Activated CD8-positive, alpha-beta T cell treated with anti-CD3 and anti-CD28 coated beads, Interleukin-2, amount 10 ng/mL, durations not matched to agents 7 days and 5 days (primary cell): ENCODE measurements at regions not wholly inside any gene's neighbourhood (a gene's known extent, or its start where the extent isn't known, plus 50 kb on each side); places are given as distances from the start of the nearest gene placed in this dataset.

Experiments used
- ATAC-seq: fragments of 150-1000 bp; cut with Tn5 transposase; one replicate; pipeline ENCODE4 v1.10.0; 2021; ENCODE audit warnings: moderate library complexity
- CTCF ChIA-PET: fragments of 350-600 bp; sonication (Branson Sonifier 250); formaldehyde crosslinking; loops from one replicate; lab custom pipeline; 2021; ENCODE audit warnings: antibody characterized with exemption; lab: Charles Lee
- POLR2A ChIA-PET: fragments of 350-600 bp; sonication (Branson Sonifier 250); formaldehyde crosslinking; loops from one replicate; lab custom pipeline; 2021; ENCODE audit warnings: antibody characterized with exemption; lab: Charles Lee
- DNase-seq: peaks from one replicate; pipeline ENCODE4 v3.0.0-alpha.2; 2020
- H3K27ac Mint-ChIP-seq: one replicate; pipeline ENCODE4 v1.8.0; 2021; ENCODE audit warnings: mild to moderate bottlenecking, mixed read lengths
- H3K27me3 Mint-ChIP-seq: one replicate; pipeline ENCODE4 v1.8.0; 2021; ENCODE audit warnings: low read depth, mixed read lengths
- H3K36me3 Mint-ChIP-seq: one replicate; pipeline ENCODE4 v1.8.0; 2021; ENCODE audit warnings: low read depth, mixed read lengths
- H3K4me1 Mint-ChIP-seq: one replicate; pipeline ENCODE4 v1.8.0; 2021; ENCODE audit warnings: low read depth, mixed read lengths
- H3K4me3 Mint-ChIP-seq: one replicate; pipeline ENCODE4 v1.8.0; 2021; ENCODE audit warnings: mild to moderate bottlenecking, mixed read lengths
- H3K9me3 Mint-ChIP-seq: one replicate; pipeline ENCODE4 v1.8.0; 2022; ENCODE audit warnings: mixed read lengths; ENCODE audit not compliant: insufficient read depth

DNA sequence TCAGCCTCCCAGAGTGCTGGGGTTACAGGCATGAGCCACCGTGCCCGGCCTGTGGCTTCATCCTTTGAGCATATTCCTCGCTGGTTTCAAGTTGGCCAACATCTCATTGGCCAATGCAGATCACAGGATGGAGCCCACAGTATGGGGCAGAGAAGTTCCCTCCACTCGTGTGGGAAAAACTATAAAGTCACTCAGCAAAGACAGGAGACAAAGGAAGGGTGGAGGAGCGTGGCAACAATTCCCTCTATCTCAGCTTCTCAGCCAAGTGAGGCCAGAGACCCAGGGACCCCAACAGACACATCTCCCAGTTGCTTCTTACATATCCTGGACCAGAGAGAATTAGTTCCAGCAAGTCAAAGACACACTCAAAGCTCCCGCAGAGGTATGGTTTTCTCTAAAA, 184.6 kb upstream of the SOX1 start:
- POLR2A ChIA-PET, result no interaction called here
- no peaks in the 10 kb centered on the region for H3K4me1 Mint-ChIP-seq
- ATAC-seq (no peak), DNase-seq (no peak)
- no peak overlapping the region for H3K27ac Mint-ChIP-seq
- CTCF ChIA-PET, result no interaction called here
- no peaks in the 10 kb centered on the region for H3K27me3 Mint-ChIP-seq
- H3K4me3 Mint-ChIP-seq, result no peak overlapping the region
- H3K36me3 Mint-ChIP-seq, result no peaks in the 10 kb centered on the region
- no peaks in the 10 kb centered on the region for H3K9me3 Mint-ChIP-seq

- Mint-ChIP-seq H3K9me3 (no peaks in the 10 kb centered on the region), H3K27me3 (no peaks in the 10 kb centered on the region), H3K27ac (no peak overlapping the region), H3K36me3 (no peaks in the 10 kb centered on the region), H3K4me1 (no peaks in the 10 kb centered on the region), H3K4me3 (no peak overlapping the region)
- DNase-seq (no peak), ATAC-seq (no peak)
- ChIA-PET POLR2A (no interaction called here), CTCF (no interaction called here)
Measured at GRCh38 chr13:111883571-111884343, 183.2 kb upstream of the SOX1 start.

GRCh38 chr13:111886217-111886945, 180.6 kb upstream of the SOX1 start:
- no peak overlapping the region for H3K4me3 Mint-ChIP-seq
- DNase-seq (no peak), ATAC-seq (no peak)
- POLR2A ChIA-PET, result interaction anchor here (0.8 kb wide), 1 partner anchor 14 kb away, joined by 4 read pairs; no protein-coding TSS in a partner anchor
- no peaks in the 10 kb centered on the region for H3K27me3 Mint-ChIP-seq
- CTCF ChIA-PET, result no interaction called here
- H3K36me3 Mint-ChIP-seq, result no peaks in the 10 kb centered on the region
- H3K27ac Mint-ChIP-seq, result no peak overlapping the region
- H3K9me3 Mint-ChIP-seq, result no peaks in the 10 kb centered on the region
- H3K4me1 Mint-ChIP-seq, result no peaks in the 10 kb centered on the region

DNA sequence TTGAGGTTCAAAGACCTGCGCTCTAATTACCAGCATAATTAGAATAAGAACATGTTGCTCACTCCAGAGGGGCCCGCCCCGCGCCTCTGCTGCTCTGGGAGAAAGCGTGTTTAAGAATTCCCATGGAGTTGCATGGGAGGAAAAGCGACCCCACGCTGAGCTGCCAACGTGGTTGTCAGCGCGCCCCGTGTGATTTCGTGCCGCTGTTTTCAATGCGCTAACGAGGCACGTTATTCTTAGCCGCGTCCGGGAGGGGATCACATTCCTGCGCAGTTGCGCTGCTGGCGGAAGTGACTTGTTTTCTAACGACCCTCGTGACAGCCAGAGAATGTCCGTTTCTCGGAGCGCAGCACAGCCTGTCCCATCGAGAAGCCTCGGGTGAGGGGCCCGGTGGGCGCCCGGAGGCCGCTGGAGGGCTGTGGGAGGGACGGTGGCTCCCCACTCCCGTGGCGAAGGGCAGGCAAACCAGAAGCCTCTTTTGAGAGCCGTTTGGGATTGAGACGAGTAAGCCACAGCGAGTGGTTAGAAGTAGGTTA, 173.8 kb upstream of the SOX1 start:
- peaks cover 20% of the 10 kb centered on the region for H3K27me3 Mint-ChIP-seq
- no peaks in the 10 kb centered on the region for H3K36me3 Mint-ChIP-seq
- ChIA-PET CTCF (no interaction called here), POLR2A (no interaction called here)
- no peaks in the 10 kb centered on the region for H3K9me3 Mint-ChIP-seq
- H3K4me3 Mint-ChIP-seq, result no peak overlapping the region
- no peak overlapping the region for H3K27ac Mint-ChIP-seq
- peak; percentile 15 for DNase-seq
- no peaks in the 10 kb centered on the region for H3K4me1 Mint-ChIP-seq
- ATAC-seq, result no peak

- H3K27me3 Mint-ChIP-seq, result peaks cover 20% of the 10 kb centered on the region
- no peaks in the 10 kb centered on the region for H3K4me1 Mint-ChIP-seq
- ChIA-PET POLR2A (no interaction called here), CTCF (no interaction called here)
- H3K9me3 Mint-ChIP-seq, result no peaks in the 10 kb centered on the region
- DNase-seq (peak; percentile 3), ATAC-seq (no peak)
- no peak overlapping the region for H3K4me3 Mint-ChIP-seq
- H3K27ac Mint-ChIP-seq, result no peak overlapping the region
- H3K36me3 Mint-ChIP-seq, result no peaks in the 10 kb centered on the region
Measured at GRCh38 chr13:111893607-111894443, 173.1 kb upstream of the SOX1 start.

DNA sequence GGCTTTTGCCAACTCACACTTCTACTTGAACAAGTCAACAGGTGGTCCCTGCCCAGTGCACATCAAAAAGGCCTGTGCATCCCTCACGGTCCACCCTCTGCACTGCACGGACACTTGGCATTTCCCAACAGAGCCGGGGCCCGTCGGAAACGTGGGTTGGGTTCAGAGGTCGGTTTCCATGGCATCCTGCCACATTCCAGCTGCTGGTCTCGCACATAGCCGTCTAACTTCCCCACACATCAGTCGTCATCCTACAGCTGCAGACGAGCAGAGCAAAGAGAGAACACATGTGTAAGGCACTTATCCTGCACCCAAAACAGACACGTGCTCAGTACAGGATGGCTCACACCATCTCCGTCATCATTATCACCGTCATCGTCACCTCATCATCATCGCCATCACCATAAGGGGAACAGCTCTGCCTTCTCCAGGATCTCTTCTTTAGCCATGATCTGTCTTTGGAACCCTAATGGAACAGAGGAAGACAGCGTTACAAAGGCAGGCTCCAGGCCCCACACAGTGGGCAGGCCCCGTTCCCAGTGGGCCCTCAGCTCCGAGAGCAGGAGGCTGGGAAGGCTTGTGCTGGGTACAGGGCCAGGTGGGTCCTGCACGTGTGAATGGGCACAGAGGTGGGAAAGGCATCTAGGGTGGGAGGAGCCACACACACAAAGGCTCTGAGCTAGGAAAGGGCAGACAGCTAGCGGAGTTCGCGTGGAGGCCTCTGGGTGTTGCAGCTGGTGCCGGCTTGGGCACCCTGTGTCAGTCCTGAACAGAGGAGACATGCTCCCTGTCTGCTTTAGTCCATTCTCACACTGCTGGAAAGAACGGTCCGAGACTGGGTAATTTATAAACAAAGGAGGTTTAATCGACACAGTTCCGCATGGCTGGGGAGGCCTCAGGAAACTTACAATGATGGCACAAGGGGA, 170.8 kb upstream of the SOX1 start:
- Mint-ChIP-seq H3K4me3 (no peak overlapping the region), H3K4me1 (no peaks in the 10 kb centered on the region), H3K27ac (no peak overlapping the region), H3K27me3 (peaks cover 20% of the 10 kb centered on the region), H3K36me3 (no peaks in the 10 kb centered on the region), H3K9me3 (no peaks in the 10 kb centered on the region)
- ATAC-seq (no peak), DNase-seq (no peak)
- ChIA-PET POLR2A (no interaction called here), CTCF (no interaction called here)

DNA sequence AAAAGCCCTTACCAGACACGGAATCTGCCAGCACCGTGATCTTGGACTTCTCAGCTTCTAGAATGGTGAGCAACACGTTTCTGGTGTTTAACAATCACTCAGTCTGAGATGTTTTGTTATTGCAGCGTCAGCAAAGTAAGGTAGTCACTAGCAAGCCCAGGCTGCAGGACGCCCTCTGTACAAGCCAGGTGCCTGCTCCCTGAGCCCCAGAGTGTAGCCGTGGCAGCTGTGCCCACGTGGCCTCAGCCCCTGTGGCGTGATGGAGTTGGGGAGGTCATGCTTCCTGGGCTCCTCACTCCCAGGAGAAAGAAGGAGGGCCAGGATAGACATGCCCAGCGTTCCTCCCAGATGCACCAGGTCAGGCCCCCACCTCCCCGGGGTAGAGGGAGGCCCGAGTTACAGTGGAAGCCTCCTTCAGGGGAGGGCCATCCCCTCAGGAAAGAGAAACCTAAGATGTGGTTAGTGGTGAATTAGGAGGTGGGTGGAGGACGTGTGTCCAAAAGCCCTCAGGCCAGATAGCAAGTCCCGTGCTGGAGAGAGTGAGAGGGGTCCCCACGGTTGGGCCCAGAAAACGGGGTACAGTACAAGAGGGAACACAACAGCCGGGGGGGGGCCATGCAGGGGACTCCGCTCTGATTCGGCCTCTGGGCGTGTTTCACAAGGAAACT, 169.6 kb upstream of the SOX1 start:
- ChIA-PET CTCF (no interaction called here), POLR2A (no interaction called here)
- H3K27me3 Mint-ChIP-seq, result peaks cover 16% of the 10 kb centered on the region
- no peak overlapping the region for H3K4me3 Mint-ChIP-seq
- no peaks in the 10 kb centered on the region for H3K36me3 Mint-ChIP-seq
- H3K9me3 Mint-ChIP-seq, result no peaks in the 10 kb centered on the region
- ATAC-seq (no peak), DNase-seq (no peak)
- H3K4me1 Mint-ChIP-seq, result no peaks in the 10 kb centered on the region
- no peak overlapping the region for H3K27ac Mint-ChIP-seq

DNA sequence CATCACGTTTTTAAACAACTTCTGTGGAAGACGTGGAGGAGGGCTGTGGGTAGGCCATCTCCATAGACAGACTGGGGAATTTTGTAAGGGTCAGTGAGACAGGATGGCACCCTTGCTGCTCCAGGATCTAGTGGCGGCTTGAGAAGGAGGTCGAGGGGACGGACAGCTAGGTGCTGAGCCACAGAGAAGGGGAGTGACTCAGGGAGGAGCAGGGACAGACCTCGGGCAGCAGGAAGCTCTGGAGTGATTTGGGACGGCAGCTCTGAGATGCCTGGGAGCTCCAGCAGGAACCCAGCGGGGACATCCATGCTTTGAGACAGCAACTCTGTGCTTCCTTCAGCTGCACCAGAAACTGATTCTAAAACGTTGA, 169.1 kb upstream of the SOX1 start:
- DNase-seq (no peak), ATAC-seq (no peak)
- POLR2A ChIA-PET, result no interaction called here
- CTCF ChIA-PET, result no interaction called here
- no peaks in the 10 kb centered on the region for H3K9me3 Mint-ChIP-seq
- H3K4me1 Mint-ChIP-seq, result no peaks in the 10 kb centered on the region
- H3K4me3 Mint-ChIP-seq, result no peak overlapping the region
- H3K27me3 Mint-ChIP-seq, result peaks cover 11% of the 10 kb centered on the region
- no peaks in the 10 kb centered on the region for H3K36me3 Mint-ChIP-seq
- no peak overlapping the region for H3K27ac Mint-ChIP-seq

- H3K27me3 Mint-ChIP-seq, result no peaks in the 10 kb centered on the region
- no peak for DNase-seq
- no peaks in the 10 kb centered on the region for H3K4me1 Mint-ChIP-seq
- no peak overlapping the region for H3K27ac Mint-ChIP-seq
- H3K9me3 Mint-ChIP-seq, result no peaks in the 10 kb centered on the region
- no peaks in the 10 kb centered on the region for H3K36me3 Mint-ChIP-seq
- H3K4me3 Mint-ChIP-seq, result no peak overlapping the region
- CTCF ChIA-PET, result no interaction called here
- POLR2A ChIA-PET, result no interaction called here
- ATAC-seq, result no peak
Measured at GRCh38 chr13:111898956-111899713, 167.8 kb upstream of the SOX1 start.

GRCh38 chr13:111899714-111900389, 167.1 kb upstream of the SOX1 start:
- no peaks in the 10 kb centered on the region for H3K4me1 Mint-ChIP-seq
- H3K27ac Mint-ChIP-seq, result no peak overlapping the region
- no peaks in the 10 kb centered on the region for H3K9me3 Mint-ChIP-seq
- DNase-seq, result no peak
- no peaks in the 10 kb centered on the region for H3K36me3 Mint-ChIP-seq
- ATAC-seq, result no peak
- H3K27me3 Mint-ChIP-seq, result no peaks in the 10 kb centered on the region
- ChIA-PET POLR2A (no interaction called here), CTCF (no interaction called here)
- H3K4me3 Mint-ChIP-seq, result no peak overlapping the region
